ENCODE measurements at regions not wholly inside any gene's neighbourhood (a gene's known extent, or its start where the extent isn't known, plus 50 kb on each side); places are given as distances from the start of the nearest gene placed in this dataset.

DNA sequence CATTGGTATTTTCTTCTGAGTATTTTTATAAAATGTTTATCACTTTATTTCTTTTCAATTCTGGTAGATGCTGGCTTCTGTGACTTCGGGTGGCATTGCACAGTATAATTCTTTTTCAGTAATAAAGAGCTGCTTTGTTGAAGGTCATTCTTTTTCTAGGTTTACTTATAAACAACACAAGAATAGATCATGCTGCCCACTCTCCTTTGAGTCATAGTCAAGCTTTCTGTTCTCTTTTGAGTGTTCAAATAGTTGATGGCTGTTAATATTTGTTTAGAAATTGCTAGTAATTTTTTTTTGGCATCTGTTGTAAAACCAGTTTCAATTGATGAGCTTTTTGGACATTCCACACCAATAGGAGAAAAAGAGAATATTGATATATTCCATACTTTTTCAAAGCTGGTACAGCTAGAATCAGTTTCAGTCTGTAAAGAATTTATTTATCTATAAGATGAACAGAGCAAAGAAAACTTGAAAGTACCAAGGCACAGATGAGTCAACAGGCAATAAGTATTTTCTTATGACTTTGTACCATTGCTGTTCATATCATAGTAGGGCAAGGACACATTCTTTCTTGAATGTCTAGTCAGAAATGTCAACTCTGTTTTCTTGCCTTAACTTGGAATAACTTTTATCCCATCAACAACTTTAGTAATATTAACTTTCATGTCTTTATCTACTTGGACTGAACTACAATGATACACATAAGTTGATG is 513.0 kb upstream of the SEL1L start:
- no peak overlapping the region for H3K27ac ChIP-seq (ENCODE audit: poor library complexity, severe bottlenecking)
- no peaks in the 10 kb centered on the region for H3K36me3 ChIP-seq (ENCODE audit: low read depth)
- no peak for DNase-seq (ENCODE audit: low spot score)
- no peak for ATAC-seq (ENCODE audit: low read depth)
- H3K4me1 ChIP-seq (ENCODE audit: insufficient read depth, poor library complexity, severe bottlenecking): no peaks in the 10 kb centered on the region
- peaks cover 3% of the 10 kb centered on the region for H3K9me3 ChIP-seq (ENCODE audit: severe bottlenecking)
- TF ChIP-seq, protein P1, sequence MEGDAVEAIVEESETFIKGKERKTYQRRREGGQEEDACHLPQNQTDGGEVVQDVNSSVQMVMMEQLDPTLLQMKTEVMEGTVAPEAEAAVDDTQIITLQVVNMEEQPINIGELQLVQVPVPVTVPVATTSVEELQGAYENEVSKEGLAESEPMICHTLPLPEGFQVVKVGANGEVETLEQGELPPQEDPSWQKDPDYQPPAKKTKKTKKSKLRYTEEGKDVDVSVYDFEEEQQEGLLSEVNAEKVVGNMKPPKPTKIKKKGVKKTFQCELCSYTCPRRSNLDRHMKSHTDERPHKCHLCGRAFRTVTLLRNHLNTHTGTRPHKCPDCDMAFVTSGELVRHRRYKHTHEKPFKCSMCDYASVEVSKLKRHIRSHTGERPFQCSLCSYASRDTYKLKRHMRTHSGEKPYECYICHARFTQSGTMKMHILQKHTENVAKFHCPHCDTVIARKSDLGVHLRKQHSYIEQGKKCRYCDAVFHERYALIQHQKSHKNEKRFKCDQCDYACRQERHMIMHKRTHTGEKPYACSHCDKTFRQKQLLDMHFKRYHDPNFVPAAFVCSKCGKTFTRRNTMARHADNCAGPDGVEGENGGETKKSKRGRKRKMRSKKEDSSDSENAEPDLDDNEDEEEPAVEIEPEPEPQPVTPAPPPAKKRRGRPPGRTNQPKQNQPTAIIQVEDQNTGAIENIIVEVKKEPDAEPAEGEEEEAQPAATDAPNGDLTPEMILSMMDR (IDR thresholded peaks at IDR 0.05; ENCODE audit: poor library complexity, severe bottlenecking): no peak
- no peak overlapping the region for H3K4me3 ChIP-seq (ENCODE audit: severe bottlenecking)
- H3K27me3 ChIP-seq (ENCODE audit: insufficient read depth, poor library complexity, severe bottlenecking): no peaks in the 10 kb centered on the region

DNA sequence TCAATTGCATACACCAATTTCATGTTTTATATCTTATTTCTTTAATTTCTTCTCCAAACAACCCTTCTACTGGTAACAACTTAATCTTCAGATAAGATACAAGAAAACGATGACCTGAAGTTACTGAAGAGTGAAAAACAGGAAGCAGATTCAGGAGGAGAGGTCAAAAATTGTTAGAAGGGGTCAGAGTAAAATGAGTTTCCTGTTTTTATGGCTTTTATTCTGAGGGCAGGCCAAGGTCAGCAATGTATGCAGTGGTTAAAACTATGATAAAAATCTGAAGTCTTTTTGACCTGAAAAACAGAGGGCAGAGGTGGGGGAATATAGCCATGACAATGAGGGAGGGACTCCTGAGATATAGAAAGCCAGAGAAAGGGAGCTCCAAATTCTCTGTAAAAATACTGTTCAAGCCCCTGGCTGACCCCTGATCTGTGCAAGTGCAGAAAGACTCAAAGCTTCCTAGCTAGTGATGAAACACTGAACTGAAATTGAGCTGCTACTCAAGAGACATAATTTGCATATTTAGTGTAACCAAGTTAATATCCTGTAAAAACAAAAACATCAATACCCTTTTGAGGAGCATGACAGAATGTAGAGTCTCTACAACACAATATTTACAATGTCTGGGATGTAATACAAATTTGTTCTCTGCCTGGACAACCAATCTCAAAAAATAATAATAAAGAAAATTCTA is 514.3 kb upstream of the SEL1L start:
- peaks cover 3% of the 10 kb centered on the region for H3K9me3 ChIP-seq (ENCODE audit: severe bottlenecking)
- no peaks in the 10 kb centered on the region for H3K4me1 ChIP-seq (ENCODE audit: insufficient read depth, poor library complexity, severe bottlenecking)
- DNase-seq (ENCODE audit: low spot score) (no peak), ATAC-seq (ENCODE audit: low read depth) (no peak)
- H3K4me3 ChIP-seq (ENCODE audit: severe bottlenecking): no peak overlapping the region
- no peak overlapping the region for H3K27ac ChIP-seq (ENCODE audit: poor library complexity, severe bottlenecking)
- no peaks in the 10 kb centered on the region for H3K27me3 ChIP-seq (ENCODE audit: insufficient read depth, poor library complexity, severe bottlenecking)
- no peaks in the 10 kb centered on the region for H3K36me3 ChIP-seq (ENCODE audit: low read depth)
- TF ChIP-seq, protein P1 (IDR thresholded peaks at IDR 0.05; ENCODE audit: poor library complexity, severe bottlenecking): no peak

DNA sequence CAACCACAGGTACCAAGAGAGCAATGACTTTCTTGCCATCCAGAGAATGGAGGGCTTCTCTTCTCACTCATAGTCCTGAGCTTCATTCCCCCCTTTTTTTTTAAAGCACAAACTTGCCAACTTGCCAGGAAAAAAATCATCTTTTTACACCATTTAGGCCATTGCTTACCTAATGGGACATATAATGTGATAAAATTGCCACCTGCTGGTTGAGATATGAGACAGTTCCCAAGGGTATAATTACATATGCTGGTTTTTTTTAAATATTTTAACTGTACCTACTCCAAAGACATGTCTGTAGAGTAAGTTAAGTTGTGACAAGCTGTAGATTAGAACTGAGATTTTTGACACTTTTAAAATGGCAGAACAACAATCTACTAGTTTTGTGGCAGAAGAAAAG is 519.1 kb upstream of the SEL1L start:
- Histone ChIP-seq H3K4me3 (ENCODE audit: severe bottlenecking) (no peak overlapping the region), H3K9me3 (ENCODE audit: severe bottlenecking) (no peaks in the 10 kb centered on the region), H3K36me3 (ENCODE audit: low read depth) (no peaks in the 10 kb centered on the region), H3K27ac (ENCODE audit: poor library complexity, severe bottlenecking) (no peak overlapping the region), H3K4me1 (ENCODE audit: insufficient read depth, poor library complexity, severe bottlenecking) (no peaks in the 10 kb centered on the region), H3K27me3 (ENCODE audit: insufficient read depth, poor library complexity, severe bottlenecking) (no peaks in the 10 kb centered on the region)
- TF ChIP-seq, protein P1 (IDR thresholded peaks at IDR 0.05; ENCODE audit: poor library complexity, severe bottlenecking): no peak
- ATAC-seq (ENCODE audit: low read depth): no peak
- DNase-seq (ENCODE audit: low spot score): no peak

DNA sequence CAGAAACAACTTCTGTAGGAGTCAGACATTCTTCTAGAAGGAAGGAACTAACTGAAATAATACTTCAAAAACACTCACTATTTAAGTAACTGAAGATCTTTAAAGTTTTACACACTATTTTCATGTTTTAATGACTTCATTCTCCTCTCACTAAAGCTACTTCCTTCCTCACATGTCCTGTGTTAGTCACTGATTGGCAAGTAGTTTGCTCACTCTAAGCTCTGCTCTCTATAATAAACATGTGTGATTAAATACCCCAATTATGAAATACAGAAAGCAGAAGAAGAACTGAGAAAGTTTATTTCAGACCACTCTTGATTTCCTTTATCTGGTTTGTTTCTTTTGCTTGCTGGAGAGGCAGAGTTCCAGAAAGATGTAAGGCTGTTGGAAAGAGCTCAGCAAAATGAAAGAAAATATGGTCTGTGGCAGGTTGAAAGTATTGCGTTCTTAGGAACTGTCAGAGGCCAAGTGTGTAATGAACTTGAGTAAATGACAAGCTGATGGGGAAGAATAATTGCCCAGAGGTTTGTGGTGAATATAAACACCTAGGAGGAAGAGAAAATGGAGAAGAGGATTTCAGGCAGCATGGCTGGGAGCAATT is 522.0 kb upstream of the SEL1L start:
- TF ChIP-seq, protein P1 (IDR thresholded peaks at IDR 0.05; ENCODE audit: poor library complexity, severe bottlenecking): no peak
- Histone ChIP-seq H3K4me3 (ENCODE audit: severe bottlenecking) (no peak overlapping the region), H3K27ac (ENCODE audit: poor library complexity, severe bottlenecking) (no peak overlapping the region), H3K9me3 (ENCODE audit: severe bottlenecking) (peaks cover 2% of the 10 kb centered on the region), H3K27me3 (ENCODE audit: insufficient read depth, poor library complexity, severe bottlenecking) (no peaks in the 10 kb centered on the region), H3K4me1 (ENCODE audit: insufficient read depth, poor library complexity, severe bottlenecking) (no peaks in the 10 kb centered on the region), H3K36me3 (ENCODE audit: low read depth) (no peaks in the 10 kb centered on the region)
- DNase-seq (ENCODE audit: low spot score): no peak
- ATAC-seq (ENCODE audit: low read depth): no peak

Data from RWPE2 (cell line).